ENCODE measurements at regions not wholly inside any gene's neighbourhood (a gene's known extent, or its start where the extent isn't known, plus 50 kb on each side); places are given as distances from the start of the nearest gene placed in this dataset.

- no peaks in the 10 kb centered on the region for H3K36me3 ChIP-seq (ENCODE audit: control insufficient read depth in 4 of 4, insufficient read depth in 3 of 4, low read depth in 1 of 4, low read length in 3 of 4)
- peaks cover 2 to 10% (median 6%) of the 10 kb centered on the region in 4 donors for H3K4me1 ChIP-seq (ENCODE audit: control insufficient read depth in 4 of 4, insufficient read depth in 4 of 4, low read length in 3 of 4)
- H3K9ac ChIP-seq (ENCODE audit: low read depth in 1 of 2, low read length in 2 of 2): no peak overlapping the region
- no peaks in the 10 kb centered on the region for H3K27me3 ChIP-seq (ENCODE audit: control insufficient read depth in 4 of 4, insufficient read depth in 4 of 4, low read length in 3 of 4)
- no peak for DNase-seq (ENCODE audit: low spot score)
- no peak for TF ChIP-seq TAF1 (conservative IDR thresholded peaks at IDR 0.05)
- TF ChIP-seq YY1 (IDR thresholded peaks at IDR 0.05): no peak
- no peak for TF ChIP-seq JUND (IDR thresholded peaks at IDR 0.05)
- no peak for TF ChIP-seq SP1 (IDR thresholded peaks at IDR 0.05)
- TF ChIP-seq HNF4A (conservative IDR thresholded peaks at IDR 0.05): no peak
- TF ChIP-seq NR2F2 (IDR thresholded peaks at IDR 0.05): no peak
- TF ChIP-seq, protein P1, sequence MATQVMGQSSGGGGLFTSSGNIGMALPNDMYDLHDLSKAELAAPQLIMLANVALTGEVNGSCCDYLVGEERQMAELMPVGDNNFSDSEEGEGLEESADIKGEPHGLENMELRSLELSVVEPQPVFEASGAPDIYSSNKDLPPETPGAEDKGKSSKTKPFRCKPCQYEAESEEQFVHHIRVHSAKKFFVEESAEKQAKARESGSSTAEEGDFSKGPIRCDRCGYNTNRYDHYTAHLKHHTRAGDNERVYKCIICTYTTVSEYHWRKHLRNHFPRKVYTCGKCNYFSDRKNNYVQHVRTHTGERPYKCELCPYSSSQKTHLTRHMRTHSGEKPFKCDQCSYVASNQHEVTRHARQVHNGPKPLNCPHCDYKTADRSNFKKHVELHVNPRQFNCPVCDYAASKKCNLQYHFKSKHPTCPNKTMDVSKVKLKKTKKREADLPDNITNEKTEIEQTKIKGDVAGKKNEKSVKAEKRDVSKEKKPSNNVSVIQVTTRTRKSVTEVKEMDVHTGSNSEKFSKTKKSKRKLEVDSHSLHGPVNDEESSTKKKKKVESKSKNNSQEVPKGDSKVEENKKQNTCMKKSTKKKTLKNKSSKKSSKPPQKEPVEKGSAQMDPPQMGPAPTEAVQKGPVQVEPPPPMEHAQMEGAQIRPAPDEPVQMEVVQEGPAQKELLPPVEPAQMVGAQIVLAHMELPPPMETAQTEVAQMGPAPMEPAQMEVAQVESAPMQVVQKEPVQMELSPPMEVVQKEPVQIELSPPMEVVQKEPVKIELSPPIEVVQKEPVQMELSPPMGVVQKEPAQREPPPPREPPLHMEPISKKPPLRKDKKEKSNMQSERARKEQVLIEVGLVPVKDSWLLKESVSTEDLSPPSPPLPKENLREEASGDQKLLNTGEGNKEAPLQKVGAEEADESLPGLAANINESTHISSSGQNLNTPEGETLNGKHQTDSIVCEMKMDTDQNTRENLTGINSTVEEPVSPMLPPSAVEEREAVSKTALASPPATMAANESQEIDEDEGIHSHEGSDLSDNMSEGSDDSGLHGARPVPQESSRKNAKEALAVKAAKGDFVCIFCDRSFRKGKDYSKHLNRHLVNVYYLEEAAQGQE (IDR thresholded peaks at IDR 0.05): no peak
- TF ChIP-seq GABPA (IDR thresholded peaks at IDR 0.05 in 1 of 2, conservative IDR thresholded peaks at IDR 0.05 in 1 of 2): no peak
- no peak for TF ChIP-seq FOXA2 (IDR thresholded peaks at IDR 0.05)
- TF ChIP-seq FOXA1 (IDR thresholded peaks at IDR 0.05): no peak
- TF ChIP-seq RAD21 (IDR thresholded peaks at IDR 0.05): no peak
- TF ChIP-seq, protein P2, sequence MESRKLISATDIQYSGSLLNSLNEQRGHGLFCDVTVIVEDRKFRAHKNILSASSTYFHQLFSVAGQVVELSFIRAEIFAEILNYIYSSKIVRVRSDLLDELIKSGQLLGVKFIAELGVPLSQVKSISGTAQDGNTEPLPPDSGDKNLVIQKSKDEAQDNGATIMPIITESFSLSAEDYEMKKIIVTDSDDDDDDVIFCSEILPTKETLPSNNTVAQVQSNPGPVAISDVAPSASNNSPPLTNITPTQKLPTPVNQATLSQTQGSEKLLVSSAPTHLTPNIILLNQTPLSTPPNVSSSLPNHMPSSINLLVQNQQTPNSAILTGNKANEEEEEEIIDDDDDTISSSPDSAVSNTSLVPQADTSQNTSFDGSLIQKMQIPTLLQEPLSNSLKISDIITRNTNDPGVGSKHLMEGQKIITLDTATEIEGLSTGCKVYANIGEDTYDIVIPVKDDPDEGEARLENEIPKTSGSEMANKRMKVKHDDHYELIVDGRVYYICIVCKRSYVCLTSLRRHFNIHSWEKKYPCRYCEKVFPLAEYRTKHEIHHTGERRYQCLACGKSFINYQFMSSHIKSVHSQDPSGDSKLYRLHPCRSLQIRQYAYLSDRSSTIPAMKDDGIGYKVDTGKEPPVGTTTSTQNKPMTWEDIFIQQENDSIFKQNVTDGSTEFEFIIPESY (IDR thresholded peaks at IDR 0.05): no peak
- TF ChIP-seq, protein P3, sequence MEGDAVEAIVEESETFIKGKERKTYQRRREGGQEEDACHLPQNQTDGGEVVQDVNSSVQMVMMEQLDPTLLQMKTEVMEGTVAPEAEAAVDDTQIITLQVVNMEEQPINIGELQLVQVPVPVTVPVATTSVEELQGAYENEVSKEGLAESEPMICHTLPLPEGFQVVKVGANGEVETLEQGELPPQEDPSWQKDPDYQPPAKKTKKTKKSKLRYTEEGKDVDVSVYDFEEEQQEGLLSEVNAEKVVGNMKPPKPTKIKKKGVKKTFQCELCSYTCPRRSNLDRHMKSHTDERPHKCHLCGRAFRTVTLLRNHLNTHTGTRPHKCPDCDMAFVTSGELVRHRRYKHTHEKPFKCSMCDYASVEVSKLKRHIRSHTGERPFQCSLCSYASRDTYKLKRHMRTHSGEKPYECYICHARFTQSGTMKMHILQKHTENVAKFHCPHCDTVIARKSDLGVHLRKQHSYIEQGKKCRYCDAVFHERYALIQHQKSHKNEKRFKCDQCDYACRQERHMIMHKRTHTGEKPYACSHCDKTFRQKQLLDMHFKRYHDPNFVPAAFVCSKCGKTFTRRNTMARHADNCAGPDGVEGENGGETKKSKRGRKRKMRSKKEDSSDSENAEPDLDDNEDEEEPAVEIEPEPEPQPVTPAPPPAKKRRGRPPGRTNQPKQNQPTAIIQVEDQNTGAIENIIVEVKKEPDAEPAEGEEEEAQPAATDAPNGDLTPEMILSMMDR (IDR thresholded peaks at IDR 0.05; ENCODE audit: low read depth, low read length, missing input control): no peak
- no peak for TF ChIP-seq RXRA (IDR thresholded peaks at IDR 0.05)
- no peak for TF ChIP-seq MAX (IDR thresholded peaks at IDR 0.05)
- TF ChIP-seq EGR1 (IDR thresholded peaks at IDR 0.05; ENCODE audit: low read depth in 2 of 2): no peak
- no peak for TF ChIP-seq HNF4G (IDR thresholded peaks at IDR 0.05)
- no peak for TF ChIP-seq ATF3 (IDR thresholded peaks at IDR 0.05)
- WGBS: 72% methylated on average over 5 of the region's 5 CpGs
- no peak overlapping the region for H3K4me3 ChIP-seq (ENCODE audit: low read depth in 1 of 3, low read length in 3 of 3)
- H3K27ac ChIP-seq (ENCODE audit: low read depth in 1 of 2, low read length in 2 of 2): no peak overlapping the region
- H3K9me3 ChIP-seq (ENCODE audit: control insufficient read depth in 4 of 4, low read length in 3 of 4): no peaks in the 10 kb centered on the region
Measured at GRCh38 chr10:60728056-60728455, 50.2 kb upstream of the CDK1 start.

Data from liver (tissue), 8 donors.